ENCODE measurements at regions not wholly inside any gene's neighbourhood (a gene's known extent, or its start where the extent isn't known, plus 50 kb on each side); places are given as distances from the start of the nearest gene placed in this dataset.

GRCh38 chr13:77459592-77459991 lies 75.9 kb upstream of the SCEL start:
- Histone ChIP-seq H3K27me3 (no peaks in the 10 kb centered on the region), H3K4me1 (no peaks in the 10 kb centered on the region), H3K27ac (no peak overlapping the region), H3K4me3 (no peak overlapping the region), H3K36me3 (no peaks in the 10 kb centered on the region), H3K9me3 (no peaks in the 10 kb centered on the region)
- DNase-seq: no peak
- 75 to 82% methylated on average over 3 of the region's 3 CpGs for WGBS, 2 donors
- intact Hi-C loops (cut with DNase I): no loop called here
- TF ChIP-seq CTCF (IDR thresholded peaks at IDR 0.05) (no peak), EP300 (IDR thresholded peaks at IDR 0.05) (no peak), POLR2A (IDR thresholded peaks at IDR 0.05) (no peak), POLR2AphosphoS5 (IDR thresholded peaks at IDR 0.05) (no peak)

GRCh38 chr13:77458736-77459135 lies 76.8 kb upstream of the SCEL start:
- no peak for DNase-seq
- 56 to 78% methylated on average over 1 of the region's 1 CpG for WGBS, 2 donors
- Histone ChIP-seq H3K9me3 (no peaks in the 10 kb centered on the region), H3K27ac (no peak overlapping the region), H3K36me3 (no peaks in the 10 kb centered on the region), H3K4me3 (no peak overlapping the region), H3K27me3 (no peaks in the 10 kb centered on the region), H3K4me1 (no peaks in the 10 kb centered on the region)
- TF ChIP-seq CTCF (IDR thresholded peaks at IDR 0.05): no peak
- no peak for TF ChIP-seq POLR2A (IDR thresholded peaks at IDR 0.05)
- no peak for TF ChIP-seq POLR2AphosphoS5 (IDR thresholded peaks at IDR 0.05)
- TF ChIP-seq EP300 (IDR thresholded peaks at IDR 0.05): no peak
- intact Hi-C loops (cut with DNase I): no loop called here

- no peaks in the 10 kb centered on the region for H3K27me3 ChIP-seq
- H3K27ac ChIP-seq: no peak overlapping the region
- intact Hi-C loops (cut with DNase I): no loop called here
- no peaks in the 10 kb centered on the region for H3K4me1 ChIP-seq
- no peaks in the 10 kb centered on the region for H3K36me3 ChIP-seq
- H3K9me3 ChIP-seq: no peaks in the 10 kb centered on the region
- H3K4me3 ChIP-seq: no peak overlapping the region
- TF ChIP-seq EP300 (IDR thresholded peaks at IDR 0.05) (no peak), POLR2A (IDR thresholded peaks at IDR 0.05) (no peak), POLR2AphosphoS5 (IDR thresholded peaks at IDR 0.05) (no peak), CTCF (IDR thresholded peaks at IDR 0.05) (no peak)
- no peak for DNase-seq
- 39 to 68% methylated on average over 3 of the region's 3 CpGs for WGBS, 2 donors
Measured at GRCh38 chr13:77457966-77458365, 77.5 kb upstream of the SCEL start.

- WGBS, 2 donors: 0 to 26% methylated on average over 1 of the region's 1 CpG
- Histone ChIP-seq H3K27ac (no peak overlapping the region), H3K36me3 (no peaks in the 10 kb centered on the region), H3K9me3 (no peaks in the 10 kb centered on the region), H3K4me1 (no peaks in the 10 kb centered on the region), H3K27me3 (no peaks in the 10 kb centered on the region), H3K4me3 (no peak overlapping the region)
- intact Hi-C loops (cut with DNase I): no loop called here
- DNase-seq: no peak
- TF ChIP-seq POLR2A (IDR thresholded peaks at IDR 0.05) (no peak), POLR2AphosphoS5 (IDR thresholded peaks at IDR 0.05) (no peak), CTCF (IDR thresholded peaks at IDR 0.05) (no peak), EP300 (IDR thresholded peaks at IDR 0.05) (no peak)
Measured at GRCh38 chr13:77456271-77456670, 79.2 kb upstream of the SCEL start.

- no peaks in the 10 kb centered on the region for H3K36me3 ChIP-seq
- H3K27ac ChIP-seq: no peak overlapping the region
- no peak for DNase-seq
- H3K4me1 ChIP-seq: no peaks in the 10 kb centered on the region
- intact Hi-C loops (cut with DNase I): no loop called here
- no peak for TF ChIP-seq CTCF (IDR thresholded peaks at IDR 0.05)
- H3K9me3 ChIP-seq: no peaks in the 10 kb centered on the region
- H3K4me3 ChIP-seq: no peak overlapping the region
- 67 to 74% methylated on average over 2 of the region's 2 CpGs for WGBS, 2 donors
- no peaks in the 10 kb centered on the region for H3K27me3 ChIP-seq
Measured at GRCh38 chr13:77449265-77449664, 86.2 kb upstream of the SCEL start.
